ENCODE measurements at regions not wholly inside any gene's neighbourhood (a gene's known extent, or its start where the extent isn't known, plus 50 kb on each side); places are given as distances from the start of the nearest gene placed in this dataset.

GRCh38 chr13:64300239-64300638 lies 2884.6 kb upstream of the PCDH20 start (continued):
- TF ChIP-seq USF2 (CRISPR knock-in tag; IDR thresholded peaks at IDR 0.05): no peak

GRCh38 chr13:64293923-64294322 lies 2878.3 kb upstream of the PCDH20 start:
- ChIA-PET CTCF (no interaction called here), POLR2A (no interaction called here)
- Mint-ChIP-seq H3K4me1 (peaks cover 7% of the 10 kb centered on the region), H3K36me3 (no peaks in the 10 kb centered on the region), H3K4me3 (no peak overlapping the region), H3K9me3 (peaks cover 3% of the 10 kb centered on the region), H3K27me3 (ENCODE audit: low read depth) (no peaks in the 10 kb centered on the region), H3K27ac (no peak overlapping the region)
- DNase-seq (ENCODE audit: low spot score) (no peak), ATAC-seq (no peak)
- TF ChIP-seq ZNF232 (CRISPR knock-in tag; IDR thresholded peaks at IDR 0.05) (no peak), ATF3 (CRISPR knock-in tag; conservative IDR thresholded peaks at IDR 0.05) (no peak), ZNF512 (CRISPR knock-in tag; IDR thresholded peaks at IDR 0.05; ENCODE audit: borderline replicate concordance) (no peak), TEAD4 (CRISPR knock-in tag; IDR thresholded peaks at IDR 0.05) (no peak), RELA (CRISPR knock-in tag; IDR thresholded peaks at IDR 0.05; ENCODE audit: borderline replicate concordance) (no peak), PREB (CRISPR knock-in tag; IDR thresholded peaks at IDR 0.05; ENCODE audit: borderline replicate concordance) (no peak), USF1 (CRISPR knock-in tag; IDR thresholded peaks at IDR 0.05) (no peak), ZNF121 (CRISPR knock-in tag; IDR thresholded peaks at IDR 0.05) (no peak), ZNF317 (CRISPR knock-in tag; IDR thresholded peaks at IDR 0.05; ENCODE audit: borderline replicate concordance, low read depth) (no peak), CDX4 (CRISPR knock-in tag; IDR thresholded peaks at IDR 0.05; ENCODE audit: borderline replicate concordance) (no peak), FOXJ3 (CRISPR knock-in tag; IDR thresholded peaks at IDR 0.05; ENCODE audit: borderline replicate concordance) (no peak), STAT6 (CRISPR knock-in tag; conservative IDR thresholded peaks at IDR 0.05; ENCODE audit: low read depth) (no peak)

GRCh38 chr13:64289702-64290101 lies 2874.1 kb upstream of the PCDH20 start:
- peaks cover 7% of the 10 kb centered on the region for H3K4me1 Mint-ChIP-seq
- peak; percentile 73 for ATAC-seq
- H3K27me3 Mint-ChIP-seq (ENCODE audit: low read depth): no peaks in the 10 kb centered on the region
- TF ChIP-seq ZNF121 (CRISPR knock-in tag; IDR thresholded peaks at IDR 0.05): no peak
- CTCF ChIA-PET: no interaction called here
- H3K9me3 Mint-ChIP-seq: no peaks in the 10 kb centered on the region
- H3K4me3 Mint-ChIP-seq: no peak overlapping the region
- POLR2A ChIA-PET: no interaction called here
- no peak for DNase-seq (ENCODE audit: low spot score)
- no peaks in the 10 kb centered on the region for H3K36me3 Mint-ChIP-seq
- H3K27ac Mint-ChIP-seq: peak overlapping the region; percentile 75
